ENCODE measurements at regions not wholly inside any gene's neighbourhood (a gene's known extent, or its start where the extent isn't known, plus 50 kb on each side); places are given as distances from the start of the nearest gene placed in this dataset.

DNA sequence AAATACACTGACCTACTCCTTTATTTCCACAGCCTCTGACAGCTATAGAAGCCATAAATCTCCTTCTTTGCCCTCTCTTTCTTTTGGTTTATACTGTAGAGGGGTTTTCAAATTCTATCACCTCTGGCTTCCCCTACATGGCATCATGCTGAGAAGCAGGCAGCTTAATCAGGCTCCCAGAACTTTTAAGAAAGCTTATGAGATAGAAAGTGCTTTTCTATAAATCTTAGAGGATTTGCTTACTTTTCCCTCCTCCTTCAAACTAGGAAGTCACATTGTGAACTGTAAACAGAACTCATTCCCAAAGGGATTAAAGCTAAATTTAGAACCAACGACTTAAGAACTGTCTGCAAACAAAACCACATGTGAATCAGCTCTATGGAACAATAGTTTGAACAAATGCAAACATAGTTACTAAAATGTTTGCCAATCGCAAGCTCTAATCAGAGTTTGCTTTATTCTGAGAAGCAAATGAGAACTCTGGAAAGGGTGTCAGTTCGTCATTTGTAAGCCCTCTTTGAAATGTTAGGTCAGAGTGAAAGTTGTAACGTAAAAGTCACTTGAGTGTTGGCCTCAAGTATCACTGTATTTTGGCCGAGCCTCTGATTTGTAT lies 344.1 kb downstream of the RFC3 start:
- no peak overlapping the region for H3K4me3 ChIP-seq (replicated peaks in 1 of 3; ENCODE audit: low read depth in 2 of 3, low read length in 3 of 3)
- no peak overlapping the region for H3K27ac ChIP-seq (ENCODE audit: low read depth in 1 of 2, low read length in 2 of 2)
- H3K9ac ChIP-seq (ENCODE audit: insufficient read depth, low read length, poor library complexity, severe bottlenecking), result no peak overlapping the region
- peaks cover 0 to under 1% of the 10 kb centered on the region in 2 donors for H3K27me3 ChIP-seq (ENCODE audit: control insufficient read depth in 2 of 2, insufficient read depth in 2 of 2, low read length in 2 of 2)
- H3K4me1 Mint-ChIP-seq, result peaks cover 4% of the 10 kb centered on the region
- H3K27ac Mint-ChIP-seq, result peak overlapping the region in 1 of 7 donors; percentile 38
- WGBS (ENCODE audit: insufficient coverage), result 67% methylated on average over 3 of the region's 5 CpGs
- H3K4me1 ChIP-seq (ENCODE audit: control insufficient read depth in 1 of 2, insufficient read depth in 2 of 2, low read length in 2 of 2), result no peaks in the 10 kb centered on the region
- no peak overlapping the region for H2AFZ ChIP-seq (ENCODE audit: insufficient read depth, low read depth, low read length, poor library complexity, severe bottlenecking)
- no peaks in the 10 kb centered on the region for H4K20me1 ChIP-seq (ENCODE audit: insufficient read depth, low read length)
- no peaks in the 10 kb centered on the region for H3K9me3 ChIP-seq (replicated peaks in 1 of 2; ENCODE audit: control insufficient read depth in 1 of 2, insufficient read depth in 1 of 2, low read length in 2 of 2)
- DNase-seq, result no peak
- H3K27me3 Mint-ChIP-seq (ENCODE audit: low read depth in 3 of 3), result peaks cover 0 to 5% (median 4%) of the 10 kb centered on the region in 3 donors
- H3K4me2 ChIP-seq (replicated peaks; ENCODE audit: extremely low read depth, low read length, poor library complexity, severe bottlenecking), result no peak overlapping the region
- TF ChIP-seq, protein P1, sequence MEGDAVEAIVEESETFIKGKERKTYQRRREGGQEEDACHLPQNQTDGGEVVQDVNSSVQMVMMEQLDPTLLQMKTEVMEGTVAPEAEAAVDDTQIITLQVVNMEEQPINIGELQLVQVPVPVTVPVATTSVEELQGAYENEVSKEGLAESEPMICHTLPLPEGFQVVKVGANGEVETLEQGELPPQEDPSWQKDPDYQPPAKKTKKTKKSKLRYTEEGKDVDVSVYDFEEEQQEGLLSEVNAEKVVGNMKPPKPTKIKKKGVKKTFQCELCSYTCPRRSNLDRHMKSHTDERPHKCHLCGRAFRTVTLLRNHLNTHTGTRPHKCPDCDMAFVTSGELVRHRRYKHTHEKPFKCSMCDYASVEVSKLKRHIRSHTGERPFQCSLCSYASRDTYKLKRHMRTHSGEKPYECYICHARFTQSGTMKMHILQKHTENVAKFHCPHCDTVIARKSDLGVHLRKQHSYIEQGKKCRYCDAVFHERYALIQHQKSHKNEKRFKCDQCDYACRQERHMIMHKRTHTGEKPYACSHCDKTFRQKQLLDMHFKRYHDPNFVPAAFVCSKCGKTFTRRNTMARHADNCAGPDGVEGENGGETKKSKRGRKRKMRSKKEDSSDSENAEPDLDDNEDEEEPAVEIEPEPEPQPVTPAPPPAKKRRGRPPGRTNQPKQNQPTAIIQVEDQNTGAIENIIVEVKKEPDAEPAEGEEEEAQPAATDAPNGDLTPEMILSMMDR (IDR thresholded peaks at IDR 0.05), result no peak
- no peaks in the 10 kb centered on the region for H3K36me3 Mint-ChIP-seq
- intact Hi-C loops (cut with micrococcal nuclease), result no loop called here
- no peaks in the 10 kb centered on the region for H3K36me3 ChIP-seq (replicated peaks in 1 of 2; ENCODE audit: control insufficient read depth in 1 of 2, insufficient read depth in 2 of 2, low read length in 2 of 2)
- H3K79me2 ChIP-seq (ENCODE audit: insufficient read depth, low read length), result no peaks in the 10 kb centered on the region
- H3K9me3 Mint-ChIP-seq, result peaks cover 0 to 8% (median 2%) of the 10 kb centered on the region in 7 donors
- H3K4me3 Mint-ChIP-seq, result no peak overlapping the region

DNA sequence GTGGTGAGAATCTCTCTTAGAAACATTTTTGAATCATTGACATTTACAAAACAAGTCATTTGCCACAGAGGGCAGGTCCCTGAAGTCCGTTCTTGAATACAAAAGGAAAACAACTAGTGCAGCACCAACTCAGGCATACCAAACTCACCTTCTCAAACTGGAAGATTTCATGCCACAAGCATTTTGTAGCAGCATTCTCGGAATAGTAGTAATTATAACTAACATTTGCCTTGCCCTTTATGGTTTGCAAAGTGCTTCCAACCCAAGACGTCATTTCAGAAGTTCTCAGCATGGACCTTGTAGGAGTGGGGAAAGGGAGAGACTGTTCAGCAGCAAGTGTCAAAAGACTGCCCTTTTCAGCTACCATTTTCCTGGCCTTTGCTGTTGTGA lies 344.6 kb downstream of the RFC3 start:
- Histone ChIP-seq H3K4me1 (ENCODE audit: control insufficient read depth in 1 of 2, insufficient read depth in 2 of 2, low read length in 2 of 2) (no peaks in the 10 kb centered on the region), H3K79me2 (ENCODE audit: insufficient read depth, low read length) (no peaks in the 10 kb centered on the region), H2AFZ (ENCODE audit: insufficient read depth, low read depth, low read length, poor library complexity, severe bottlenecking) (no peak overlapping the region), H3K9ac (ENCODE audit: insufficient read depth, low read length, poor library complexity, severe bottlenecking) (no peak overlapping the region), H3K9me3 (replicated peaks in 1 of 2; ENCODE audit: control insufficient read depth in 1 of 2, insufficient read depth in 1 of 2, low read length in 2 of 2) (no peaks in the 10 kb centered on the region), H3K4me3 (replicated peaks in 1 of 3; ENCODE audit: low read depth in 2 of 3, low read length in 3 of 3) (no peak overlapping the region), H3K36me3 (replicated peaks in 1 of 2; ENCODE audit: control insufficient read depth in 1 of 2, insufficient read depth in 2 of 2, low read length in 2 of 2) (no peaks in the 10 kb centered on the region), H3K27me3 (ENCODE audit: control insufficient read depth in 2 of 2, insufficient read depth in 2 of 2, low read length in 2 of 2) (no peaks in the 10 kb centered on the region), H3K4me2 (replicated peaks; ENCODE audit: extremely low read depth, low read length, poor library complexity, severe bottlenecking) (no peak overlapping the region), H4K20me1 (ENCODE audit: insufficient read depth, low read length) (no peaks in the 10 kb centered on the region), H3K27ac (ENCODE audit: low read depth in 1 of 2, low read length in 2 of 2) (no peak overlapping the region)
- H3K36me3 Mint-ChIP-seq, result no peaks in the 10 kb centered on the region
- WGBS (ENCODE audit: insufficient coverage), result 83% methylated on average over 1 of the region's 3 CpGs
- H3K27me3 Mint-ChIP-seq (ENCODE audit: low read depth in 3 of 3), result peaks cover 0 to under 1% (median under 1%) of the 10 kb centered on the region in 3 donors
- TF ChIP-seq, protein P1 (IDR thresholded peaks at IDR 0.05), result no peak
- H3K27ac Mint-ChIP-seq, result no peak overlapping the region
- no peaks in the 10 kb centered on the region for H3K4me1 Mint-ChIP-seq
- no peak overlapping the region for H3K4me3 Mint-ChIP-seq
- no peak for DNase-seq
- intact Hi-C loops (cut with micrococcal nuclease), result no loop called here
- peaks cover 0 to 8% (median 2%) of the 10 kb centered on the region in 7 donors for H3K9me3 Mint-ChIP-seq
